ENCODE measurements at regions not wholly inside any gene's neighbourhood (a gene's known extent, or its start where the extent isn't known, plus 50 kb on each side); places are given as distances from the start of the nearest gene placed in this dataset.

DNA sequence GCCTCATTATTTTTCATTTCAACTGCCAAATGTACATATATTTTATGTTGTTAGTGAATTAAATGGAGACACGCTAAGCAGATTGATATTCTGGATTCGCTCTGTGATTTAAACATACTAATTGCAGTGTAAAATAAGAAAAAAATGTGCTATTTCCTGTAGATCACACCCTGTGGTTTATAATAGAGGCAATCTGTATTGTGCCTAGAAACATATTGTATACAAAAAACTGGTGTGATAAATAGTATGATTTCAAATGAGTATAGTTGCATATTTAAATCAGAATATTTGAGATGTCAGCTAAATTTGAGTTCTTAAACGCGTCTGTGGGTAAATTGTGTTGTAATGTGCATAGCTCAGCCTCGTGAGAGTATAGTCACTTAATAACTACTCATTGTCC is 643.9 kb downstream of the TBC1D4 start (continued):
- TF ChIP-seq, protein P1, sequence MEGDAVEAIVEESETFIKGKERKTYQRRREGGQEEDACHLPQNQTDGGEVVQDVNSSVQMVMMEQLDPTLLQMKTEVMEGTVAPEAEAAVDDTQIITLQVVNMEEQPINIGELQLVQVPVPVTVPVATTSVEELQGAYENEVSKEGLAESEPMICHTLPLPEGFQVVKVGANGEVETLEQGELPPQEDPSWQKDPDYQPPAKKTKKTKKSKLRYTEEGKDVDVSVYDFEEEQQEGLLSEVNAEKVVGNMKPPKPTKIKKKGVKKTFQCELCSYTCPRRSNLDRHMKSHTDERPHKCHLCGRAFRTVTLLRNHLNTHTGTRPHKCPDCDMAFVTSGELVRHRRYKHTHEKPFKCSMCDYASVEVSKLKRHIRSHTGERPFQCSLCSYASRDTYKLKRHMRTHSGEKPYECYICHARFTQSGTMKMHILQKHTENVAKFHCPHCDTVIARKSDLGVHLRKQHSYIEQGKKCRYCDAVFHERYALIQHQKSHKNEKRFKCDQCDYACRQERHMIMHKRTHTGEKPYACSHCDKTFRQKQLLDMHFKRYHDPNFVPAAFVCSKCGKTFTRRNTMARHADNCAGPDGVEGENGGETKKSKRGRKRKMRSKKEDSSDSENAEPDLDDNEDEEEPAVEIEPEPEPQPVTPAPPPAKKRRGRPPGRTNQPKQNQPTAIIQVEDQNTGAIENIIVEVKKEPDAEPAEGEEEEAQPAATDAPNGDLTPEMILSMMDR (IDR thresholded peaks at IDR 0.05; ENCODE audit: control extremely low read depth in 1 of 3, insufficient read depth in 1 of 3, low read depth in 1 of 3, low read length in 3 of 3) = no peak
- TF ChIP-seq HDAC6 (IDR thresholded peaks at IDR 0.05; ENCODE audit: low read depth, low read length) (no peak), CREB1 (IDR thresholded peaks at IDR 0.05) (no peak), TCF12 (IDR thresholded peaks at IDR 0.05; ENCODE audit: low read depth, low read length) (no peak), BRCA1 (IDR thresholded peaks at IDR 0.05; ENCODE audit: low read depth, low read length) (no peak), CTBP2 (IDR thresholded peaks at IDR 0.05; ENCODE audit: borderline replicate concordance, insufficient read depth, insufficient read length, low read length) (no peak)
